H9 (cell line): ENCODE measurements at regions not wholly inside any gene's neighbourhood (a gene's known extent, or its start where the extent isn't known, plus 50 kb on each side); places are given as distances from the start of the nearest gene placed in this dataset.

Source experiments
- DNase-seq: peaks from one replicate; pipeline ENCODE4 v3.0.0-alpha.2; 2017
- H2AFZ ChIP-seq: one replicate; pipeline ENCODE4 v1.6.1; 2013; ENCODE audit warnings: mild to moderate bottlenecking, low read length, control low read depth, moderate library complexity
- H2AK5ac ChIP-seq: 2 replicates; pipeline ENCODE4 v1.6.1; 2013; ENCODE audit warnings: low read length, control low read depth, mixed read lengths; ENCODE audit not compliant: insufficient read length
- H2BK120ac ChIP-seq: one replicate; pipeline ENCODE4 v1.6.1; 2013; ENCODE audit warnings: low read depth, mild to moderate bottlenecking, low read length, control low read depth, inconsistent platforms; ENCODE audit not compliant: poor library complexity, severe bottlenecking
- H2BK12ac ChIP-seq: 2 replicates; pipeline ENCODE4 v1.6.1; 2013; ENCODE audit warnings: low read length, control low read depth, mixed read lengths, low read depth; ENCODE audit not compliant: insufficient read length
- H2BK15ac ChIP-seq: 2 replicates; pipeline ENCODE4 v1.6.1; 2013; ENCODE audit warnings: low read depth, low read length, control low read depth
- H2BK20ac ChIP-seq: one replicate; pipeline ENCODE4 v1.6.1; 2013; ENCODE audit warnings: low read depth, mild to moderate bottlenecking, low read length, control low read depth, inconsistent platforms; ENCODE audit not compliant: poor library complexity, severe bottlenecking
- H2BK5ac ChIP-seq: 2 replicates; pipeline ENCODE4 v1.6.1; 2013; ENCODE audit warnings: low read length, control low read depth, mixed read lengths; ENCODE audit not compliant: insufficient read length
- H3K14ac ChIP-seq: 2 replicates; pipeline ENCODE4 v1.6.1; 2013; ENCODE audit warnings: low read length, control low read depth; ENCODE audit not compliant: insufficient read depth
- H3K18ac ChIP-seq: 2 replicates; pipeline ENCODE4 v1.6.1; 2013; ENCODE audit warnings: low read depth, mild to moderate bottlenecking, mixed read lengths, low read length, control low read depth; ENCODE audit not compliant: insufficient read length
- H3K23ac ChIP-seq: 2 replicates; pipeline ENCODE4 v1.6.1; 2013; ENCODE audit warnings: low read length, control low read depth, mixed read lengths, low read depth; ENCODE audit not compliant: insufficient read length
- H3K23me2 ChIP-seq: 2 replicates; pipeline ENCODE4 v1.6.1; 2013; ENCODE audit warnings: low read depth, mild to moderate bottlenecking, mixed read lengths, low read length, control low read depth; ENCODE audit not compliant: insufficient read length, poor library complexity, severe bottlenecking
- H3K27ac ChIP-seq: 2 replicates; pipeline ENCODE4 v1.5.1; 2013; ENCODE audit warnings: low read length, control low read depth, mixed read lengths, low read depth; ENCODE audit not compliant: insufficient read length
- H3K27me3 ChIP-seq: 2 replicates; pipeline ENCODE4 v1.6.1; 2013; ENCODE audit warnings: low read length, control low read depth, inconsistent platforms; ENCODE audit not compliant: insufficient read depth
- H3K4ac ChIP-seq: 2 replicates; pipeline ENCODE4 v1.6.1; 2013; ENCODE audit warnings: low read depth, mild to moderate bottlenecking, control low read depth, inconsistent platforms, low read length, moderate library complexity
- H3K4me1 ChIP-seq: 2 replicates; pipeline ENCODE4 v1.6.1; 2013; ENCODE audit warnings: low read length, control low read depth, inconsistent platforms; ENCODE audit not compliant: insufficient read depth
- H3K4me2 ChIP-seq: 2 replicates; pipeline ENCODE4 v1.6.1; 2013; ENCODE audit warnings: low read length, control low read depth, mixed read lengths; ENCODE audit not compliant: insufficient read length, insufficient read depth
- H3K56ac ChIP-seq: 2 replicates; pipeline ENCODE4 v1.6.1; 2013; ENCODE audit warnings: low read depth, mild to moderate bottlenecking, mixed read lengths, low read length, control low read depth; ENCODE audit not compliant: insufficient read length
- H3K79me1 ChIP-seq: 2 replicates; pipeline ENCODE4 v1.6.1; 2013; ENCODE audit warnings: low read depth, mild to moderate bottlenecking, moderate library complexity, low read length, control low read depth, inconsistent platforms; ENCODE audit not compliant: insufficient read depth, poor library complexity, severe bottlenecking
- H3K79me2 ChIP-seq: 2 replicates; pipeline ENCODE4 v1.6.1; 2013; ENCODE audit warnings: low read length, control low read depth, inconsistent platforms; ENCODE audit not compliant: insufficient read depth
- H3K9ac ChIP-seq: 2 replicates; pipeline ENCODE4 v1.6.1; 2013; ENCODE audit warnings: low read length, control low read depth, mixed read lengths; ENCODE audit not compliant: insufficient read length; ENCODE audit errors: extremely low read depth
- H3K9me3 ChIP-seq: one replicate; pipeline ENCODE4 v1.6.1; 2013; ENCODE audit warnings: low read depth, low read length, inconsistent platforms; ENCODE audit not compliant: control insufficient read depth
- H3T11ph ChIP-seq: one replicate; pipeline ENCODE4 v1.6.1; 2013; ENCODE audit warnings: mild to moderate bottlenecking, low read length, control low read depth, inconsistent platforms
- H4K20me1 ChIP-seq: one replicate; pipeline ENCODE4 v1.6.1; 2013; ENCODE audit not compliant: control insufficient read depth, insufficient read length, insufficient read depth
- H4K5ac ChIP-seq: 2 replicates; pipeline ENCODE4 v1.6.1; 2013; ENCODE audit warnings: low read depth, mild to moderate bottlenecking, mixed read lengths, low read length, control low read depth; ENCODE audit not compliant: insufficient read length
- H4K8ac ChIP-seq: replicated peaks from 2 replicates; pipeline ENCODE4 v1.6.1; 2013; ENCODE audit warnings: low read length, control low read depth, mixed read lengths, low read depth; ENCODE audit not compliant: insufficient read length
- H4K91ac ChIP-seq: 2 replicates; pipeline ENCODE4 v1.6.1; 2013; ENCODE audit warnings: low read depth, mild to moderate bottlenecking, moderate library complexity, mixed read lengths, low read length, control low read depth; ENCODE audit not compliant: insufficient read length
- H3K27ac Mint-ChIP-seq, 3 experiments: 2 replicates in 2 of 3; 3 replicates in 1 of 3; pipeline ENCODE4 v1.8.0; 2020 to 2021; ENCODE audit warnings: mixed read lengths in 3 of 3, mild to moderate bottlenecking in 1 of 3, moderate library complexity in 1 of 3
- H3K27me3 Mint-ChIP-seq: 2 replicates; pipeline ENCODE4 v1.8.0; 2021; ENCODE audit warnings: low read depth, mild to moderate bottlenecking, moderate library complexity, mixed read lengths
- H3K36me3 Mint-ChIP-seq, 3 experiments: 2 replicates in 2 of 3; 3 replicates in 1 of 3; pipeline ENCODE4 v1.8.0; 2020 to 2021; ENCODE audit warnings: low read depth in 3 of 3, mixed read lengths in 3 of 3; ENCODE audit not compliant: insufficient read depth in 1 of 3
- H3K4me1 Mint-ChIP-seq, 2 experiments: 2 replicates each; pipeline ENCODE4 v1.8.0; 2020; ENCODE audit warnings: mixed read lengths in 2 of 2
- H3K4me3 Mint-ChIP-seq, 2 experiments: 2 replicates in 1 of 2; 3 replicates in 1 of 2; pipeline ENCODE4 v1.8.0; 2020 to 2021; ENCODE audit warnings: mild to moderate bottlenecking in 2 of 2, mixed read lengths in 2 of 2, moderate library complexity in 1 of 2
- H3K9me3 Mint-ChIP-seq, 2 experiments: 2 replicates in 1 of 2; 3 replicates in 1 of 2; pipeline ENCODE4 v1.8.0; 2020; ENCODE audit warnings: mild to moderate bottlenecking in 2 of 2, mixed read lengths in 2 of 2, moderate library complexity in 1 of 2
- WGBS: extraction: QIAGEN DNeasy Blood & Tissue Kit; methylation state at CpG from one replicate; pipeline ENCODE4 v1.1.7; 2013; ENCODE audit warnings: missing lambda C conversion rate, low lambda C conversion rate, mixed read lengths; ENCODE audit not compliant: insufficient read length; ENCODE audit errors: extremely low coverage; 5-methylcytosine and 5-hydroxymethylcytosine counted together
- TF ChIP-seq, protein P1 (sequence below): fragments of 200-600 bp; sonication (generic); conservative IDR thresholded peaks from 3 replicates; pipeline ENCODE4 v1.8.0; 2021; ENCODE audit warnings: antibody characterized with exemption, mild to moderate bottlenecking

DNA sequence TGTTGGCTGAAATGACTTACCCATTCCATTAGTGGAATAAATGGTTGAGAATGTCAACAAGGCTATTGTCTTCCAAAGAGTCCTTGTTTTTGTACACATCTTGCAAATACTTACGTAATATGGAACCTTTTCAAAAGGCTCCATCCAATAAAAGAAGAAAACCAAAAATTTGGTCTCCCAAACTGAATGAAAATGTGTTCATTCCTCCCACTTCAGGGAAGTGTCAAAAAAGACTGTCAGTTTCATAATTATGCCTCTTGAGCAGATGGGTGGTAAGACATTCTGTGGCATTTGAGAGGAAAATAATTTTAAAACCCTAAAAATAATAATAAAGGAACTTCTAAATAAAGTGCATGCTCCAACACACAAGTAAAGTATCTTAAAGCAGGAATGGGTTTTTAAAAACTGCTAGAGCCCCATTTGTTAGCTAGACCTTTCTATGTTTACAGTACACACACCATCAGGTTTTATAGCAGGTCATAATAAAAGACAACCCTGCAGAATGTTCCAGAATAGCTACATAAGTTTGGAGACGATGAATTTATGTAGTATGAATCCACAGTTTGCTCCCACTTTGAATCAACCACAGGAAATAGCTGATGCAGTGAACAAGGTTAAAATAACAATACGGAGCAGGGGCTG is 843.7 kb downstream of the LRRTM4 start:
- Histone ChIP-seq H3K56ac (no peak overlapping the region), H3K79me2 (no peaks in the 10 kb centered on the region), H3T11ph (no peak overlapping the region), H3K4ac (no peak overlapping the region), H3K9me3 (no peaks in the 10 kb centered on the region), H2AFZ (no peak overlapping the region), H4K5ac (no peak overlapping the region), H3K27me3 (no peaks in the 10 kb centered on the region), H3K79me1 (no peaks in the 10 kb centered on the region), H2BK15ac (no peak overlapping the region), H2BK120ac (no peak overlapping the region), H2BK12ac (no peak overlapping the region), H3K27ac (no peak overlapping the region), H4K8ac (no peak overlapping the region), H3K4me2 (peak overlapping the region; percentile 4), H3K23me2 (no peaks in the 10 kb centered on the region), H3K9ac (no peak overlapping the region), H3K4me1 (peaks cover 6% of the 10 kb centered on the region; the same call in 1 of the 2 replicates), H3K18ac (no peak overlapping the region), H4K20me1 (no peaks in the 10 kb centered on the region), H2AK5ac (no peak overlapping the region), H3K14ac (no peak overlapping the region), H3K23ac (no peak overlapping the region), H2BK20ac (no peak overlapping the region), H2BK5ac (no peak overlapping the region), H4K91ac (no peak overlapping the region)
- no peak for DNase-seq
- no peaks in the 10 kb centered on the region for H3K27me3 Mint-ChIP-seq
- no peaks in the 10 kb centered on the region for H3K9me3 Mint-ChIP-seq
- peaks cover 21 to 24% of the 10 kb centered on the region in 2 experiments for H3K4me1 Mint-ChIP-seq
- peak overlapping the region in 1 of 3 experiments; percentile 45; a peak in 2 of 7 replicates for H3K27ac Mint-ChIP-seq
- peaks cover 3 to 5% (median 4%) of the 10 kb centered on the region in 3 experiments; a peak in 4 of 7 replicates for H3K36me3 Mint-ChIP-seq
- WGBS, result no CpG with 5 or more reads among the region's 3 CpGs
- H3K4me3 Mint-ChIP-seq, result no peak overlapping the region
- TF ChIP-seq, protein P1, sequence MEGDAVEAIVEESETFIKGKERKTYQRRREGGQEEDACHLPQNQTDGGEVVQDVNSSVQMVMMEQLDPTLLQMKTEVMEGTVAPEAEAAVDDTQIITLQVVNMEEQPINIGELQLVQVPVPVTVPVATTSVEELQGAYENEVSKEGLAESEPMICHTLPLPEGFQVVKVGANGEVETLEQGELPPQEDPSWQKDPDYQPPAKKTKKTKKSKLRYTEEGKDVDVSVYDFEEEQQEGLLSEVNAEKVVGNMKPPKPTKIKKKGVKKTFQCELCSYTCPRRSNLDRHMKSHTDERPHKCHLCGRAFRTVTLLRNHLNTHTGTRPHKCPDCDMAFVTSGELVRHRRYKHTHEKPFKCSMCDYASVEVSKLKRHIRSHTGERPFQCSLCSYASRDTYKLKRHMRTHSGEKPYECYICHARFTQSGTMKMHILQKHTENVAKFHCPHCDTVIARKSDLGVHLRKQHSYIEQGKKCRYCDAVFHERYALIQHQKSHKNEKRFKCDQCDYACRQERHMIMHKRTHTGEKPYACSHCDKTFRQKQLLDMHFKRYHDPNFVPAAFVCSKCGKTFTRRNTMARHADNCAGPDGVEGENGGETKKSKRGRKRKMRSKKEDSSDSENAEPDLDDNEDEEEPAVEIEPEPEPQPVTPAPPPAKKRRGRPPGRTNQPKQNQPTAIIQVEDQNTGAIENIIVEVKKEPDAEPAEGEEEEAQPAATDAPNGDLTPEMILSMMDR, result no peak
